DOHH2 (cell line): ENCODE measurements at regions not wholly inside any gene's neighbourhood (a gene's known extent, or its start where the extent isn't known, plus 50 kb on each side); places are given as distances from the start of the nearest gene placed in this dataset.

Source experiments
- H3F3A ChIP-seq: fragments of 200-600 bp; sonication (generic), shearing (Covaris generic); 2 replicates; pipeline ENCODE4 v1.6.0; 2016; ENCODE audit warnings: antibody characterized with exemption, mild to moderate bottlenecking; ENCODE audit not compliant: control insufficient read depth, insufficient read depth
- H3K27ac ChIP-seq: fragments of 200-600 bp; sonication (generic); 2 replicates; pipeline ENCODE4 v1.5.1; 2014; ENCODE audit warnings: low read depth, mild to moderate bottlenecking, low read length, moderate library complexity
- H3K27me3 ChIP-seq: fragments of 200-600 bp; sonication (generic); 2 replicates; pipeline ENCODE4 v1.6.1; 2014; ENCODE audit warnings: mild to moderate bottlenecking, low read length, mixed read lengths; ENCODE audit not compliant: control insufficient read depth
- H3K36me3 ChIP-seq: fragments of 200-600 bp; sonication (generic); 2 replicates; pipeline ENCODE4 v1.6.1; 2014; ENCODE audit warnings: mild to moderate bottlenecking, low read length, moderate library complexity, mixed read lengths; ENCODE audit not compliant: control insufficient read depth
- H3K4me1 ChIP-seq: fragments of 200-600 bp; sonication (generic); 2 replicates; pipeline ENCODE4 v1.6.1; 2014; ENCODE audit warnings: mild to moderate bottlenecking, low read length, mixed read lengths; ENCODE audit not compliant: control insufficient read depth
- H3K4me2 ChIP-seq: fragments of 200-600 bp; sonication (generic); 2 replicates; pipeline ENCODE4 v1.6.0; 2014; ENCODE audit warnings: mild to moderate bottlenecking, low read length, moderate library complexity
- H3K4me3 ChIP-seq: fragments of 200-600 bp; sonication (generic); 2 replicates; pipeline ENCODE4 v1.5.1; 2014; ENCODE audit warnings: mild to moderate bottlenecking, low read length, mixed read lengths
- H3K79me2 ChIP-seq: fragments of 200-600 bp; sonication (generic); 2 replicates; pipeline ENCODE4 v1.6.1; 2014; ENCODE audit warnings: mild to moderate bottlenecking, low read length, mixed read lengths; ENCODE audit not compliant: control insufficient read depth
- H3K9me2 ChIP-seq: fragments of 200-600 bp; sonication (generic); replicated peaks from 2 replicates; pipeline ENCODE4 v1.6.1; 2014; ENCODE audit warnings: mild to moderate bottlenecking, low read length, mixed read lengths; ENCODE audit not compliant: control insufficient read depth
- H3K9me3 ChIP-seq: fragments of 200-600 bp; sonication (generic); 2 replicates; pipeline ENCODE4 v1.6.1; 2014; ENCODE audit warnings: antibody characterized with exemption, low read length, mixed read lengths; ENCODE audit not compliant: control insufficient read depth, insufficient read depth
- H4K20me1 ChIP-seq: fragments of 200-600 bp; sonication (generic); 2 replicates; pipeline ENCODE4 v1.6.0; 2014; ENCODE audit warnings: low read depth, mild to moderate bottlenecking, antibody characterized with exemption, low read length, moderate library complexity; ENCODE audit not compliant: control insufficient read depth, insufficient read depth
- EZH2phosphoT487 ChIP-seq: fragments of 200-600 bp; sonication (generic); IDR thresholded peaks from 2 replicates; pipeline ENCODE4 v1.6.1; 2017; ENCODE audit warnings: borderline replicate concordance, mild to moderate bottlenecking, antibody characterized with exemption, low read length, moderate library complexity, mixed read lengths
- TF ChIP-seq, protein P1 (sequence below): fragments of 200-600 bp; sonication (generic); IDR thresholded peaks from one replicate; pipeline ENCODE4 v1.5.1; 2014; ENCODE audit warnings: antibody characterized with exemption, mild to moderate bottlenecking, low read depth, low read length; ENCODE audit not compliant: poor library complexity, severe bottlenecking

DNA sequence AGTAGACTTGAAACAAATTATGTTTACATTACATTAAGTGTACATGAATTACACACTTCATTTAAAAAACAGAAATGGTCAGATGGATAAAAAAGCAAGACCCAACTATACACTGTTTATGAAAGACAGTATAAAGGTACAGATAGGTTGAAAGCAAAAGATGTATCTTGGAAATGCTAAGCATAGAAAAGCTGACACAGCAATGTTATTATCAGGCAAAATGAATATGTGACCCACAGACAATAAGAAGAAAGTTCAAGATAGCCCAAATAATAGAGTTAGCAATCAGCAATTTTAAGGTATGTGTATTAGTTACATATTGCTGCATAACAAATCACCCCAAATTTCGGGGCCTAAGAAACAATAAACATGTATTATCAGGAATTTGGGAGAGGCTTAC is 153.5 kb downstream of the DHRS2 start:
- no peak overlapping the region for H3K4me3 ChIP-seq
- H3K4me1 ChIP-seq, result no peaks in the 10 kb centered on the region
- no peak for TF ChIP-seq EZH2phosphoT487
- no peaks in the 10 kb centered on the region for H3F3A ChIP-seq
- no peaks in the 10 kb centered on the region for H3K79me2 ChIP-seq
- no peaks in the 10 kb centered on the region for H3K9me2 ChIP-seq
- H3K27me3 ChIP-seq, result no peaks in the 10 kb centered on the region; the same call in 1 of the 2 replicates
- H4K20me1 ChIP-seq, result no peaks in the 10 kb centered on the region
- H3K27ac ChIP-seq, result no peak overlapping the region
- no peak overlapping the region for H3K4me2 ChIP-seq
- H3K36me3 ChIP-seq, result no peaks in the 10 kb centered on the region
- no peaks in the 10 kb centered on the region for H3K9me3 ChIP-seq

DNA sequence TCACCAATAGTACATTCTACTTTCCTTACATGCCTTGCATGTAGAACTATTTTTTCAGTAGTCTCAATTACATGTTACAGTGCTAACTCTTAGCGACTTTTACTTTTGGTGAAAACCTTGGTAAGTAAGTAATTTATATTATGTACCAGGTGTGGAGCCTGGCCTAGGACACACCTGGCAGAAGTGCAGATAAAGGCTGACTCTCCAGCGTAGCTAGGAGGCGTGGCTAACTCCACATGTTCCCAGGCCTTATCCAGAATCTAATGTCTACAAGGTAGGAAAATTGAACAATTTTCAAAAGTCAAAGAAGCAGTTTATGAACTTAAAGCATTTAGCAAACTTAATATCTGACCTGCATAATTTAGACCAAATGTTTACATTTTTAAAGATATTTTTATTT is 157.4 kb downstream of the DHRS2 start:
- Histone ChIP-seq H3K27ac (no peak overlapping the region), H3K79me2 (no peaks in the 10 kb centered on the region), H3K4me1 (no peaks in the 10 kb centered on the region), H3K9me2 (no peaks in the 10 kb centered on the region), H3K9me3 (no peaks in the 10 kb centered on the region), H3K27me3 (no peaks in the 10 kb centered on the region; the same call in 1 of the 2 replicates), H3K4me3 (no peak overlapping the region), H3K4me2 (no peak overlapping the region), H4K20me1 (no peaks in the 10 kb centered on the region), H3K36me3 (no peaks in the 10 kb centered on the region), H3F3A (no peaks in the 10 kb centered on the region)
- TF ChIP-seq, protein P1, sequence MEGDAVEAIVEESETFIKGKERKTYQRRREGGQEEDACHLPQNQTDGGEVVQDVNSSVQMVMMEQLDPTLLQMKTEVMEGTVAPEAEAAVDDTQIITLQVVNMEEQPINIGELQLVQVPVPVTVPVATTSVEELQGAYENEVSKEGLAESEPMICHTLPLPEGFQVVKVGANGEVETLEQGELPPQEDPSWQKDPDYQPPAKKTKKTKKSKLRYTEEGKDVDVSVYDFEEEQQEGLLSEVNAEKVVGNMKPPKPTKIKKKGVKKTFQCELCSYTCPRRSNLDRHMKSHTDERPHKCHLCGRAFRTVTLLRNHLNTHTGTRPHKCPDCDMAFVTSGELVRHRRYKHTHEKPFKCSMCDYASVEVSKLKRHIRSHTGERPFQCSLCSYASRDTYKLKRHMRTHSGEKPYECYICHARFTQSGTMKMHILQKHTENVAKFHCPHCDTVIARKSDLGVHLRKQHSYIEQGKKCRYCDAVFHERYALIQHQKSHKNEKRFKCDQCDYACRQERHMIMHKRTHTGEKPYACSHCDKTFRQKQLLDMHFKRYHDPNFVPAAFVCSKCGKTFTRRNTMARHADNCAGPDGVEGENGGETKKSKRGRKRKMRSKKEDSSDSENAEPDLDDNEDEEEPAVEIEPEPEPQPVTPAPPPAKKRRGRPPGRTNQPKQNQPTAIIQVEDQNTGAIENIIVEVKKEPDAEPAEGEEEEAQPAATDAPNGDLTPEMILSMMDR, result no peak
- TF ChIP-seq EZH2phosphoT487, result no peak

DNA sequence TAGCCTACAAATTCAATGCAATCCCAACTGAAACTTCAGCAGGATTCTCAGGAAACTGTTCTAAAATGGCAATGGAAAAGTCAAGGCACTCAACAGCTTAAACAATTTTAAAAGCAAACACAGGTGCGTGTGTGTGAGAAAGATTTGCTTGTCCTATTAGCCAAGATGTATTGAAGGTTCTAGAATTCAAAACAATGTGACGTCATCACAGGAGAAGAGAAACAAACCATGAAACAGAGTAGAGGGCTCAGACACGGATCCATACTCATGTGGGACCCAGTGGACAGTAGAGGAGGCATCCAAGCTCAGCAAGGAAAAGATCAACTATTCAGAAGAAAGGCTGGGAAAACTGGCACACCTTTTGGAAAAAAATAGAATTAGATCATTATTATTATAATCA is 152.8 kb upstream of the DHRS4 start:
- H3K27ac ChIP-seq, result no peak overlapping the region
- no peak overlapping the region for H3K4me3 ChIP-seq
- no peak overlapping the region for H3K4me2 ChIP-seq
- H4K20me1 ChIP-seq, result no peaks in the 10 kb centered on the region
- H3K36me3 ChIP-seq, result no peaks in the 10 kb centered on the region
- no peaks in the 10 kb centered on the region for H3F3A ChIP-seq
- H3K79me2 ChIP-seq, result no peaks in the 10 kb centered on the region
- H3K4me1 ChIP-seq, result no peaks in the 10 kb centered on the region
- TF ChIP-seq, protein P1, result no peak
- TF ChIP-seq EZH2phosphoT487, result no peak
- no peaks in the 10 kb centered on the region for H3K9me3 ChIP-seq
- no peaks in the 10 kb centered on the region for H3K9me2 ChIP-seq
- H3K27me3 ChIP-seq, result no peaks in the 10 kb centered on the region

DNA sequence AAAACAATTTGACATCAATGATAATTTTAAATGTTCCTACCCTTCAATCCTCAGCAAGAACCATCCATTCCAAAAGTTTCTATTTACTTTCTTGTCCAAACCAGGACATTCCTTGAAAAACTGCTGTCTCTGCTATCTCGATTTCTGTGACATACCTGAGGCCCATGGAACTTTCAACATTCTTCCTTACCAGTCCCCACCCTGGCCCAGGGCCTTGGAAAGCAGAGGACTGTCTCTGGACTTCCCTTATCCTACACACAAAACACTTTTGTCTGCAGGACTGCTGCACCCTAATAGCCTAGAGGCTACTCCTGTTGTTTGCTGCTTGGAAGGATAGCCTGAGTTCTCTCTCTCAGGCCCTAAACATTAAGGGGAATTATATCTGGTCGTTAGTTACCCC is 151.8 kb upstream of the DHRS4 start:
- Histone ChIP-seq H3K4me2 (no peak overlapping the region), H3F3A (no peaks in the 10 kb centered on the region), H3K27ac (no peak overlapping the region), H4K20me1 (no peaks in the 10 kb centered on the region), H3K79me2 (no peaks in the 10 kb centered on the region), H3K9me2 (no peaks in the 10 kb centered on the region), H3K27me3 (no peaks in the 10 kb centered on the region), H3K9me3 (no peaks in the 10 kb centered on the region), H3K4me3 (no peak overlapping the region), H3K4me1 (no peaks in the 10 kb centered on the region), H3K36me3 (no peaks in the 10 kb centered on the region)
- TF ChIP-seq, protein P1, result no peak
- no peak for TF ChIP-seq EZH2phosphoT487
